SJSA1 (cell line): ENCODE measurements at regions not wholly inside any gene's neighbourhood (a gene's known extent, or its start where the extent isn't known, plus 50 kb on each side); places are given as distances from the start of the nearest gene placed in this dataset.

Source experiments
- DNase-seq, 2 experiments: peaks; one replicate each; pipeline ENCODE4 v3.0.0-alpha.2; 2015 to 2020; ENCODE audit warnings: low spot score in 2 of 2, low read depth in 1 of 2
- H3K27ac ChIP-seq: fragments of 250-450 bp; sonication (Bioruptor Pico); 2 replicates; pipeline ENCODE4 v1.5.1; 2020; ENCODE audit warnings: mild to moderate bottlenecking, moderate library complexity
- H3K27me3 ChIP-seq: fragments of 250-450 bp; sonication (Bioruptor Pico); replicated peaks from 2 replicates; pipeline ENCODE4 v1.5.1; 2020; ENCODE audit warnings: mild to moderate bottlenecking, moderate library complexity
- H3K36me3 ChIP-seq: fragments of 250-450 bp; sonication (Bioruptor Pico); 2 replicates; pipeline ENCODE4 v1.5.1; 2020; ENCODE audit warnings: mild to moderate bottlenecking
- H3K4me1 ChIP-seq: fragments of 250-450 bp; sonication (Bioruptor Pico); replicated peaks from 2 replicates; pipeline ENCODE4 v1.6.1; 2021; ENCODE audit warnings: mild to moderate bottlenecking
- H3K4me3 ChIP-seq: fragments of 250-450 bp; sonication (Bioruptor Pico); 2 replicates; pipeline ENCODE4 v1.5.1; 2020; ENCODE audit warnings: mild to moderate bottlenecking
- H3K9me3 ChIP-seq: fragments of 250-450 bp; sonication (Bioruptor Pico); replicated peaks from 2 replicates; pipeline ENCODE4 v1.5.1; 2020; ENCODE audit warnings: mild to moderate bottlenecking

DNA sequence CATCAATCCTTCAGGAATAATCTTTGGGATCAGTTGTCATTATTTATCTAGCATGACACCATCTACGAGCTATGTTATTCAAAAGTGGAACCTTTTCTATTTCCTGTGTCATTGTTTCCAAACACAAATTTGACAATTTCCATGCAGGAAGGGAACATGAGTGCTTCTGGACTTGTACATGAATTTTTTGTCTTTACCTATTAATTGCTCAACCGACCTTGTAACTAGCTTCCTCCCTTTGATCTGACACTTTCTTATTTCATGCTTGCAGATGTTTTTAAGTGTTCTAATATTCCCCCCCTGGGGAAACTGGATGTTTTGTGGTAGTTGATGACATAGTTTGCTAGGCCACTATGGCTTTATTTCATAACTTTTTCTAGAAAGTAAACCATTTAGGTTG lies 139.4 kb downstream of the BMP2 start:
- no peaks in the 10 kb centered on the region for H3K4me1 ChIP-seq
- no peaks in the 10 kb centered on the region for H3K36me3 ChIP-seq
- H3K9me3 ChIP-seq = no peaks in the 10 kb centered on the region
- H3K27ac ChIP-seq = no peak overlapping the region
- H3K27me3 ChIP-seq = no peaks in the 10 kb centered on the region
- H3K4me3 ChIP-seq = no peak overlapping the region
- no peak for DNase-seq

- DNase-seq = no peak
- no peak overlapping the region for H3K27ac ChIP-seq
Measured at GRCh38 chr20:6908673-6909072, 141.2 kb downstream of the BMP2 start.

DNA sequence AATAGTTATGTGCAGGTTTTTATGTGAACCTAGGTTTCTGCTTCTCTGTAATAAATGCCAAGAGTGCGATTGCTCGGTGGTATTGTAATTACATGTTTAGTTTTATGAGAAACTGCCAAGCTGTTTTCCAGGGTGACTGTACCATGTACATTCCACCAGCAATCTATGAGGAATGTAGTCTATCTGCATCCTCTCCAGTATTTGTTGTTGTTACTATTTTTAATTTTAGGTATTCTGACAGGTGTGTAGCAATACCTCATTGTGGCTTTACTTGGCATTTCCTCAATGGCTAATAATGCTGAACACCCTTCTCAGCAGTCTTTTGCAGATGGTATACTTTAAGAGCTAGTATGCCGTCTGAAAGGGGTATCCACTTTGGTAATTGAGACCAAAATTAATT lies 142.1 kb downstream of the BMP2 start:
- Histone ChIP-seq H3K36me3 (no peaks in the 10 kb centered on the region), H3K27me3 (no peaks in the 10 kb centered on the region), H3K4me3 (no peak overlapping the region), H3K4me1 (no peaks in the 10 kb centered on the region), H3K9me3 (no peaks in the 10 kb centered on the region), H3K27ac (no peak overlapping the region)
- no peak for DNase-seq

More at GRCh38 chr20:6908673-6909072, 141.2 kb downstream of the BMP2 start:
- Histone ChIP-seq H3K4me1 (no peaks in the 10 kb centered on the region), H3K9me3 (no peaks in the 10 kb centered on the region), H3K27me3 (no peaks in the 10 kb centered on the region), H3K36me3 (no peaks in the 10 kb centered on the region), H3K4me3 (no peak overlapping the region)

- DNase-seq = no peak
- Histone ChIP-seq H3K9me3 (no peaks in the 10 kb centered on the region), H3K4me1 (no peaks in the 10 kb centered on the region), H3K4me3 (no peak overlapping the region), H3K27me3 (no peaks in the 10 kb centered on the region), H3K27ac (no peak overlapping the region), H3K36me3 (no peaks in the 10 kb centered on the region)
Measured at GRCh38 chr20:6914986-6915385, 147.5 kb downstream of the BMP2 start.

GRCh38 chr20:6916938-6917337 lies 149.5 kb downstream of the BMP2 start:
- no peaks in the 10 kb centered on the region for H3K36me3 ChIP-seq
- H3K4me3 ChIP-seq = no peak overlapping the region
- no peak for DNase-seq
- no peaks in the 10 kb centered on the region for H3K9me3 ChIP-seq
- no peaks in the 10 kb centered on the region for H3K4me1 ChIP-seq
- no peaks in the 10 kb centered on the region for H3K27me3 ChIP-seq
- no peak overlapping the region for H3K27ac ChIP-seq

DNA sequence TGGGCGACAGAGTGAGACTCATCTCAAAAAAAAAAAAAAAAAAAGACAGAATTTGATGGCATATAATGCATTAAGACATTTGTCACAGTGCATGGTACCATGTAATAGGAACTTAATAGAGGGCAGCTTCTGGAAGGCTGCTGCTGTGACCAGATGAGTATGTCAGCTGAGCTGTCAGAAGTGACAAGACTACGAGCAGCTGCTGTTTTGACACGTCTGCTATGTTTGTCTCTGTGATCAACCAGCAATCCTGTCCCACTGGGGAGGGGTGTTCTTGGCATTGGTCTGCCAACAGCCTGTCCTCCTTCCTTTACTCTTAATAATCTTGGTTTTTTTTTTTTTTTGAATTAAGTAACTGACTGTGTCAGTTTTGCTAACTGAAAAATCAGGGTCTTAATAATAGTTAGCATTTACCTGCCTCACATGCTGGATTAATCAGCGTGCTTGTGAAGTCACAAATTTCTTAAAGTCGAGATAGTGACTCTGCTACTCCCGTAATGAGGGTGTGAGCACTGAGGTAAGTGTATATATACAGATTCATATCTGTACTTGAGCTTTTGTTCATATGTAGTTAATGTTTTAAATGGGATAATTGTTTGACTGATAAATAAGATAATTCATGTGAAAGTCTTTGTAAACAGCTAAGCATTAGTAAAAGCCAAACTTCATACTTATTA lies 152.4 kb downstream of the BMP2 start:
- no peaks in the 10 kb centered on the region for H3K36me3 ChIP-seq
- DNase-seq = no peak
- H3K4me1 ChIP-seq = no peaks in the 10 kb centered on the region
- H3K27me3 ChIP-seq = no peaks in the 10 kb centered on the region
- no peak overlapping the region for H3K27ac ChIP-seq
- no peaks in the 10 kb centered on the region for H3K9me3 ChIP-seq
- no peak overlapping the region for H3K4me3 ChIP-seq

- Histone ChIP-seq H3K4me3 (no peak overlapping the region), H3K27ac (no peak overlapping the region), H3K9me3 (no peaks in the 10 kb centered on the region), H3K4me1 (no peaks in the 10 kb centered on the region), H3K36me3 (no peaks in the 10 kb centered on the region), H3K27me3 (no peaks in the 10 kb centered on the region)
- DNase-seq = no peak
Measured at GRCh38 chr20:6920991-6921613, 153.6 kb downstream of the BMP2 start.

DNA sequence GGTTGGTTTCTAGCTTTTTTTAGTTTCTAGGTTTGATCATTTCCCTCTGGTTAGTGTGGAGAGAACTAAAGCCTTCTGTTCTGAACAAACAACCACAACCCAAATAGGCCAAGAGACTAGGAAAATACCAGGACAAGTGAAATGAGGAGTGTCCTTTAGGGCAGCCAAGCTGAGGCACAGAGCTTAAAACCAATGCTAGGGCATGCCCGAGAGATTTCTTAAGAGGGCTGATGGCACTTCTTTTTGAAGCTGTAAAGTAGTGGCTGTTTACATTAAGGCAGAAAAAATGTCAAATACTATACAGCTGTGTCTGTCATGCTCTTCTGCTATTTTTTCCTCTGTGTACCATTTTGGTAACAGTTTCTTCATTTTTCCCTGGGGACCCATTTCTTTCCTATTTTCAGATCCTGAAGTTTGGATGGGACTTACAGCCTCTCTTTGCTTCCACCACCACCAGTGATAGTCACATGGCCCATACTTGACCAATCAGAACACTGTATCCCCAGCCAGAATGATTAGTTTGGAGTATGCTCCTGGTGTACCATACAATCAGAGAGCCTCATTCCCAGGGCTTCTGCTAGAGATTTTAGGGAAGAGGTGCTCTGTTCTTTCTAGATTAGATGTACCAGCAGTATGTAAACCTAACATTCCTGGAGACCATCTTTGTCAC lies 154.4 kb downstream of the BMP2 start:
- Histone ChIP-seq H3K4me1 (no peaks in the 10 kb centered on the region), H3K36me3 (no peaks in the 10 kb centered on the region), H3K27ac (no peak overlapping the region), H3K9me3 (no peaks in the 10 kb centered on the region), H3K27me3 (no peaks in the 10 kb centered on the region), H3K4me3 (no peak overlapping the region)
- DNase-seq = no peak

- no peak overlapping the region for H3K27ac ChIP-seq
- H3K4me3 ChIP-seq = no peak overlapping the region
Measured at GRCh38 chr20:6924681-6925080, 157.2 kb downstream of the BMP2 start.

DNA sequence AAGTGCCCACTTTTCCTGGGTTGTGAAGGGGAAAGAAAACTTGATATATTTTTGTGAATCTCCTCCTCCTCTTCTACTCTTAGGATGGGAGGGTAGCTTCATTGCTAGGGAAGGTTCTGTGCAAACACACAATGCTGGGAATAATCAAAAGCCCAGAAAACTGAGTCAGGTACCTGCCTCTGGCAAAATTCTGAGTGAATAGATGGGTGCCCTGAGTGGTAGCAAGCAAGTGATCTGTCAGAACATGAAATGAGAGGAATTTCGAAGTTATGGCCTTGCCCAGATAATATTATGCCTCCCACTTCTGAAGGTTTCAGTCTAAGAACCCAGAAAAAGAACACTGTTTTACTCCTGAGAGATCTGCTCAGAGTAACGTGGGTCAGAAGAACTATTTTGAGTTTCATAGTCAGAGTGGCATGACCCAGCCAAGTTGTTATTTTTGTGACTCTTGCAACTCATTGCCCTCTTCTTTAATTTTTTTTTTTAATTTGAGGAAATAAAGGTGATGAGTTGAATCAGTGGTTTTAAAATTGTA lies 158.3 kb downstream of the BMP2 start:
- Histone ChIP-seq H3K27me3 (no peaks in the 10 kb centered on the region), H3K4me1 (no peaks in the 10 kb centered on the region), H3K27ac (no peak overlapping the region), H3K9me3 (no peaks in the 10 kb centered on the region), H3K4me3 (no peak overlapping the region), H3K36me3 (no peaks in the 10 kb centered on the region)
- DNase-seq = no peak

More at GRCh38 chr20:6924681-6925080, 157.2 kb downstream of the BMP2 start:
- Histone ChIP-seq H3K36me3 (no peaks in the 10 kb centered on the region), H3K9me3 (no peaks in the 10 kb centered on the region), H3K4me1 (no peaks in the 10 kb centered on the region), H3K27me3 (no peaks in the 10 kb centered on the region)
- DNase-seq = no peak

DNA sequence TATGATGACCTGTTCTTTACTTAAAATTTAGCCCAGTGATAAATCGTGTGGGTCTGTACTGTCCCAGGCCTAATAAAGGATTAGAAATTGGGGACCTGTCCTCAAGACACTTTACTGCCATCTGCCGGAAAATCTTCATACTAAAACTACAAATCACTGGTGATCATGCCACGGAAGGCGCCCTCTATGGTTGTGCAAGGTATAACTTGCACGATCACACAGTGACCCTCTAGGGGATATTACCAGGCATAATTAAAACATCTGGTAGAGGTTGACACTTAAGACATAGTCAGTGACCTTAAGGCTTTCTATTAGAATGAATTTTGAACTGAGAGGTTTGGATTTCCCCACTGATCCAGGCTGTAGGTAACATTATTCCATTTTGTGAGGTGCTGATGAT lies 172.6 kb downstream of the BMP2 start:
- Histone ChIP-seq H3K36me3 (no peaks in the 10 kb centered on the region), H3K27ac (no peak overlapping the region), H3K27me3 (no peaks in the 10 kb centered on the region), H3K4me3 (no peak overlapping the region), H3K9me3 (no peaks in the 10 kb centered on the region), H3K4me1 (no peaks in the 10 kb centered on the region)
- DNase-seq = peak in 1 of 2 experiments; percentile 1

DNA sequence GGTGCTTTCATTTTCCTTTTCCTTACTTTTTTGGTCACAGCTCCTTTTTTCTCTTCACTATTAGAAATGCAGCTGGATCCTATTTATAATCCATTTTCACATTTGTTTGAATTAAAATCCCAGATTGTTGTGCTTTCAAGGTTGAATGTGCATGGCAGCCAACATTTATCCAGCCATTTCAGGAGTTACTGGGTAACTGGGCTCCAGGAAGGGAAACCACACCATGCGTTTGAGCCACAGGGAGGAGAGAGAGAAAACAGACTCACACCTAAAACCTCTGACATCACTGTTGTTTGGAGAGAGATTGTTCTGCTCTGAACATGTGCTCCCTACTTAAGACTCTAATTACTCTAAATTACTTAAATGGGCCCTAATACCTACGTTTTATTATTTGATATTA lies 173.4 kb downstream of the BMP2 start:
- no peak for DNase-seq
- Histone ChIP-seq H3K9me3 (no peaks in the 10 kb centered on the region), H3K27me3 (no peaks in the 10 kb centered on the region), H3K4me3 (no peak overlapping the region), H3K36me3 (no peaks in the 10 kb centered on the region), H3K4me1 (no peaks in the 10 kb centered on the region), H3K27ac (no peak overlapping the region)

- Histone ChIP-seq H3K27me3 (no peaks in the 10 kb centered on the region), H3K36me3 (no peaks in the 10 kb centered on the region), H3K4me3 (no peak overlapping the region), H3K27ac (no peak overlapping the region), H3K4me1 (no peaks in the 10 kb centered on the region), H3K9me3 (no peaks in the 10 kb centered on the region)
- no peak for DNase-seq
Measured at GRCh38 chr20:6941571-6941970, 174.1 kb downstream of the BMP2 start.

- Histone ChIP-seq H3K27ac (no peak overlapping the region), H3K36me3 (no peaks in the 10 kb centered on the region), H3K4me3 (no peak overlapping the region), H3K4me1 (no peaks in the 10 kb centered on the region), H3K27me3 (no peaks in the 10 kb centered on the region), H3K9me3 (no peaks in the 10 kb centered on the region)
- no peak for DNase-seq
Measured at GRCh38 chr20:6942266-6942665, 174.8 kb downstream of the BMP2 start.
